HG02943 (cell line): ENCODE measurements at regions not wholly inside any gene's neighbourhood (a gene's known extent, or its start where the extent isn't known, plus 50 kb on each side); places are given as distances from the start of the nearest gene placed in this dataset.
"Not testable (repeated sequence)": the region's sequence is repeated elsewhere in the genome, so short reads cannot be mapped to it uniquely, and the experiment has no call there.

Experiments
- ATAC-seq: cut with Tn5 transposase; IDR thresholded peaks from one replicate; pipeline ENCODE4 v1.9.1; 2021; ENCODE audit warnings: mild to moderate bottlenecking, low read depth, moderate library complexity; ENCODE audit not compliant: unreplicated experiment

DNA sequence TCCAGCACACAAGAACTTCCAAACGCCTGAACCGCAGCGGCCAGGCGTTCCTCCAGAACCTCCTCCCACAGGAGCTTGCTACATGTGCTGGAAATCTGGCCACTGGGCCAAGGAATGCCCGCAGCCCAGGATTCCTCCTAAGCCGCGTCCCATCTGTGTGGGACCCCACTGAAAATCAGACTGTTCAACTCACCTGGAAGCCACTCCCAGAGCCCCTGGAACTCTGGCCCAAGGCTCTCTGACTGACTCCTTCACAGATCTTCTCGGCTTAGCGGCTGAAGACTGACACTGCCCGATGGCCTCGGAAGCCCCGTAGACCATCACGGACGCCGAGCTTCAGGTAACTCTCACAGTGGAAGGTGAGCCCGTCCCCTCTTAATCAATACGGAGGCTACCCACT is 130.2 kb upstream of the ADCY2 start:
- not testable (repeated sequence) for ATAC-seq

DNA sequence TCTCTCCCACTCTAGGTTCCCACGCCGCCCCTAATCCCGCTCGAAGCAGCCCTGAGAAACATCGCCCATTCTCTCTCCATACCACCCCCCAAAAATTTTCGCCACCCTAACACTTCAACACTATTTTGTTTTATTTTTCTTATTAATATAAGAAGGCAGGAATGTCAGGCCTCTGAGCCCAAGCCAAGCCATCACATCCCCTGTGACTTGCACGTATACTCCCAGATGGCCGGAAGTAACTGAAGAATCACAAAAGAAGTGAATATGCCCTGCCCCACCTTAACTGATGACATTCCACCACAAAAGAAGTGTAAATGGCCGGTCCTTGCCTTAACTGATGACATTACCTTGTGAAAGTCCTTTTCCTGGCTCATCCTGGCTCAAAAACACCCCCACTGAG is 127.2 kb upstream of the ADCY2 start:
- ATAC-seq, result not testable (repeated sequence)

- no peak for ATAC-seq
Observed at GRCh38 chr5:7269591-7270274, 126.2 kb upstream of the ADCY2 start.

GRCh38 chr5:7271435-7272084 is 124.4 kb upstream of the ADCY2 start:
- ATAC-seq, result no peak

GRCh38 chr5:7272408-7272965 is 123.5 kb upstream of the ADCY2 start:
- no peak for ATAC-seq

DNA sequence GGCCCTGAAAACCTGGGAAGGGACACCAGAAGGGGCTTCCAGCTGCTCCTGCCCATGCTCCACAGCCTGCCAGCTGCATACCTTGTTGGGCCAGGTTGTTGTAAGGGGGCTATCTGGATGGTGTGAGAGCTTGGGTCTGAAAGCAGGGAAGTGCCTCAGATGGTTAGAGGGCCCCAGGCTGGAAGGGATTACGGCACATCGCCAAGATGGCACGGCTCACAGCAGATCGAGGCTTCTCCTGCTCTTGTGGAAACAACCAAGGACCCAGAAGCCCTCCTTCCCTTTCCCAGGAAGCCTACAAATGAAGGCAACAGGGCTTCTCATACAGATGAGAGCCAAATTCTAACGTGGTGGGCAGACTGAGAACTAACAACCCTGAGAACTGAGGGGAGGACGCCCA is 121.7 kb upstream of the ADCY2 start:
- no peak for ATAC-seq

GRCh38 chr5:7289634-7290033 is 106.3 kb upstream of the ADCY2 start:
- ATAC-seq, result not testable (repeated sequence)

- not testable (repeated sequence) for ATAC-seq
Observed at GRCh38 chr5:7297821-7298220, 98.1 kb upstream of the ADCY2 start.

GRCh38 chr5:7299731-7300130 is 96.2 kb upstream of the ADCY2 start:
- ATAC-seq, result not testable (repeated sequence)

DNA sequence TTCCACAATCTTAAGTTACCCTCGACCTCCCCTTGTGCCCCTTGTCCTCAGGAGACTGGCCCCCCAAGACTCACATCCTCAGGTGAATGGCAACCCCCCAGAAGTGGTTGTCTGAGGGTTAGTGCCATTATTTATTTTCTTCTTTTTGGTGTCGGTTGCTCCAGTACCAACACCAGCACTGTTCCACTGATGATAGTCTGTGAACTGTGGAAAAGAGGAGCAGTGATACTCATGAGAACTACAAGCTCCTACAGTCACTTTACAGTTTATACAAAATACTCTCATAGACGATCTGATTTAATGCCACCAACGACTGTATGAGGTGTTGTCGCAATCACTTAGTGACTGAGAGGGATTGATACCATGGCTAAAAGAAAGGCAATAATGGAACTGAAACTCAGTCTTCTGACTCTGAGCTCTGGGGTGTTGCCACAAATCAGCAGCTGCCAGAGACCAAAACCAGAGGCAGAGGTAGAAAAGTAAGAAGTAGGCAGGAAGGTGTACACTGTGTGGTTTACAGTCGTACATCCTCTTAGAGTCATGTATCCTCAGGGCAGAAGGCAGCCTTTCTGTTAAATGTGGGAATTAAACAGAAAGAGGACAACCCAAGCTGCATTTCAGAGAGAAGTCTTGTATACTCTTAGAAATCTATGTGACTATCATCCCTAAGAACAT is 90.8 kb upstream of the ADCY2 start:
- ATAC-seq, result not testable (repeated sequence)

GRCh38 chr5:7306556-7306955 is 89.4 kb upstream of the ADCY2 start:
- ATAC-seq, result not testable (repeated sequence)

DNA sequence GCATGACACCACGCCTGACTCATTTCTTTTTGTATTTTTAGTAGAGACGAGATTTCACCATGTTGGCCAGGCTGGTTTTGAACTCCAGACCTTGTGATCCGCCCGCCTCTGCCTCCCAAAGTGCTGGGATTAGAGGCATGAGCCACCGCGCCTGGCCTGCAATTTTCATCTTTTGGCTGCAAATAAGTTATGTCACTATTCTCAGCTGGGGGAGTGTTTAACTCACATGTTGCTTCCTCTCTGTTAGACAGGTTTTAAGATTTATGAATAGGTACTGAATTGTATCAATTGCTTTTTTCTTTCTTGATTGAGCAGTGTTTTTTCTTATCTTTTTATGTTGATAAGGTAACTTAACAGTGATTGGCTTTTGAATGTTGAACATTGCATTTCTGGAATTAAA is 88.2 kb upstream of the ADCY2 start:
- ATAC-seq, result not testable (repeated sequence)

DNA sequence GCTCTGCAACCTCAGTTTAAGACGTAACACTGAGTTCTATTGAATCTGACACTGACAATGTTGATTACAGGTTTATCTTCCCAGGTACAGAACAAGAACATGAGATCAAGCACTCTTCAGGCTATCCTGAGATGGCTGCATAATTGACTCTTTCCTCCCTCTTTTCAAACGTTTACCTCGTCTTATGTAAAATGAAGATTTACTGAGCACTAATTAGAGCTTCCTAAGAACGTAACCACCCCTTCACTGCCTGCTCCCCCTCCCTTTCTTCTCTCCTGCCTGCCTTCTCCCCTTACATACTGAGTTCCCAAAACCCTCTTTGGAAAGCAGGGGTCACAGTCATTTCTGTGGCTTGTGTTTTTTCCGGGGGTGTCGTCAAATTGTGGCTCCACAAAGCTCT is 86.2 kb upstream of the ADCY2 start:
- ATAC-seq, result not testable (repeated sequence)

- ATAC-seq, result not testable (repeated sequence)
Observed at GRCh38 chr5:7310656-7311055, 85.3 kb upstream of the ADCY2 start.

- no peak for ATAC-seq
Observed at GRCh38 chr5:7315118-7315517, 80.8 kb upstream of the ADCY2 start.

- no peak for ATAC-seq
Observed at GRCh38 chr5:7317751-7318150, 78.2 kb upstream of the ADCY2 start.

GRCh38 chr5:7320701-7321301 is 75.1 kb upstream of the ADCY2 start:
- ATAC-seq, result no peak

DNA sequence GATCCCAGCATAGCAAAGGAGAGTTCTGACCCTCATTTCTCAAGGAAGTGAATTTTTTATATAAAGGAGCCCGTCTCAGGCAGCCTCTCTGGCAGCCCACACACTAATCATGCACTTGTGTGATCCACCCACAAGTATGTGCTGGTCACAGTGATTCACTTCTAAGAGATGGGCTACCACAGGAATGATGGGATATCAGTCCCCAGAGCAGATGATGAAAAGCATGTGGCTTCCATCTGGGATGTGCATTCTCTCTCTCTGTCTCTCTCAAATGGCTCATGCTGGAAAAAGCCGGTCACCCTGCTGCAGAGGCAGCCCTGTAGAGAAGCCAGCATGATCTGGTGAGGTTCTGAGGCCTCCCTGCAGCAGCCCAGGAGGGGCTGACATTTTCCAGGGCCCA is 74.2 kb upstream of the ADCY2 start:
- no peak for ATAC-seq

GRCh38 chr5:7324919-7325318 is 71.0 kb upstream of the ADCY2 start:
- ATAC-seq, result no peak

GRCh38 chr5:7325975-7326913 is 69.7 kb upstream of the ADCY2 start:
- no peak for ATAC-seq
